Erythroblast (primary cell): ENCODE measurements at regions not wholly inside any gene's neighbourhood (a gene's known extent, or its start where the extent isn't known, plus 50 kb on each side); places are given as distances from the start of the nearest gene placed in this dataset.

Experiments
- GATA1 ChIP-seq: IDR thresholded peaks from 2 replicates; pipeline ENCODE4 v1.6.1; 2011; ENCODE audit warnings: low read depth, mild to moderate bottlenecking, control low read depth, low read length, moderate library complexity
- POLR2A ChIP-seq: IDR thresholded peaks from 2 replicates; pipeline ENCODE4 v1.6.1; 2011; ENCODE audit warnings: mild to moderate bottlenecking, low read length

GRCh38 chr5:74030371-74030770, 404.4 kb downstream of the ARHGEF28 start:
- TF ChIP-seq POLR2A (no peak), GATA1 (no peak)
